ENCODE measurements at regions not wholly inside any gene's neighbourhood (a gene's known extent, or its start where the extent isn't known, plus 50 kb on each side); places are given as distances from the start of the nearest gene placed in this dataset.
A peak's percentile ranks its signal among the peaks of the same experiment; 100 is the strongest.

DNA sequence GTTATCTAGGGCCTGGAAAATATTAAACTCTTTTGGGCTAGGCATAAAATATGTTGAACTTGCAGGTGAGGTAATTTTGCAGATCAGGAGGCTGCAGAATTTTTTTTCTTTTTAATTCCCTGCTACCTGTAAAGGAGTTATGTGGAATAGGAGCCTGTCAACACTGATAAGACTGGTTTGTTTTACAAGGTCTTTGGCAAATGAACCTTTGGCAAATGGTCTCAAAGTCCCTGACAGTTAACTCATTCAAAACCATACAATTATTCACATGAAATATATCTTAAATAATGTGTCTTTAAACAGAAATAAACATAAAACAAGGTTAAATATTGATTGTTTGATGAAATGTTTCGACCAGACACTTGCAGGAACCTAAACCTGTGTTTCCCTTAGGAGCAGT, 340.2 kb downstream of the GASK1B start:
- no peaks in the 10 kb centered on the region for H3K27me3 ChIP-seq
- TF ChIP-seq CTCF (IDR thresholded peaks at IDR 0.05) (no peak), POLR2AphosphoS5 (IDR thresholded peaks at IDR 0.05) (no peak)
- no peaks in the 10 kb centered on the region for H3K36me3 ChIP-seq
- intact Hi-C loops (cut with DNase I; ENCODE audit: low total_unique reads): no loop called here
- H3K4me1 ChIP-seq: no peaks in the 10 kb centered on the region
- no peak overlapping the region for H3K4me3 ChIP-seq
- no peak for DNase-seq (ENCODE audit: low spot score in 2 of 2)
- no peaks in the 10 kb centered on the region for H3K9me3 ChIP-seq
- H3K27ac ChIP-seq: no peak overlapping the region

DNA sequence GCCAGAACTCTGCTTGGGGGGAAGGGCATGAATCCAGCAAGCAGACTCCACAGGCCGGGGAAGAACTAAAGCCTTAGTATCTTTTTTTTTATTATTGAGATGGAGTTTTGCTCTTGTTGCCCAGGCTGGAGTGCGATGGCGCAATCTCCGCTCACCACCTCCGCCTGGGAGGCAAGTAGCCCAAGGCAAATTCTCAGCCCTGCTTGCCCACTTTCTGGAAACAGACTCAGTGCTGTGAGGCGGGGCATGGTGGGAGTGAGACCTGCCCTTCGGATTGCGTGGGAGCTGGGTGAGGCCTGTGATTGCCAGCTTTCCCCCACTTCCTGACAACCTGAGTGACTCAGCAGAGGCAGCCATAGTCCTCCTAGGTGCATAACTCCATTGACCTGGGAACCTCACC, 348.8 kb downstream of the GASK1B start:
- Histone ChIP-seq H3K27me3 (no peaks in the 10 kb centered on the region), H3K9me3 (peaks cover 0 to 9% of the 10 kb centered on the region in 2 donors), H3K27ac (peak overlapping the region; percentile 75 to 83), H3K4me1 (no peaks in the 10 kb centered on the region), H3K36me3 (no peaks in the 10 kb centered on the region), H3K4me3 (peak overlapping the region in 2 of 3 donors; percentile 27 to 39)
- intact Hi-C loops (cut with DNase I; ENCODE audit: low total_unique reads): no loop called here
- DNase-seq (ENCODE audit: low spot score in 2 of 2): peak in 1 of 2 donors; percentile 77
- TF ChIP-seq POLR2A (IDR thresholded peaks at IDR 0.05) (no peak), CTCF (IDR thresholded peaks at IDR 0.05) (no peak), POLR2AphosphoS5 (IDR thresholded peaks at IDR 0.05) (no peak)

DNA sequence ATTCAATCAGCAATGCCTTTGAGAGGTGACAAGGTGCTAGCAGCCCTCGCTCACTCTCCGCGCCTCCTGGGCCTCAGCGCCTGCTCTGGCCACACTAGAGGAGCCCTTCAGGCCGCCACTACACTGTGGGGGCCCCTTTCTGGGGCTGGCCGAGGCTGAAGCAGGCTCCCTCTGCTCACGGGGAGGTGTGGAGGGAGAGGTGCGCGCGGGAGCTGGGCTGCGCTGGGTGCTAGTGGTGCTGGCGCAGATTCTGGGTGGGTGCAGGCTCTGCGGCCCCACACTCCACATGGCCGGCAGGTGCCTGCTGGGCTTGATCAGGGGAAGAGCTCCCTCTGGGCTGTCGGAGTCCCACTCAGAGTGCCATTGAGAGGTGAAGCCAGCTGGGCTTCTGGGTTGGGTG, 351.0 kb downstream of the GASK1B start:
- no peaks in the 10 kb centered on the region for H3K27me3 ChIP-seq
- H3K36me3 ChIP-seq: no peaks in the 10 kb centered on the region
- intact Hi-C loops (cut with DNase I; ENCODE audit: low total_unique reads): no loop called here
- H3K9me3 ChIP-seq: peaks cover 0 to 9% of the 10 kb centered on the region in 2 donors
- TF ChIP-seq POLR2A (IDR thresholded peaks at IDR 0.05): no peak
- no peak for TF ChIP-seq POLR2AphosphoS5 (IDR thresholded peaks at IDR 0.05)
- no peak for TF ChIP-seq CTCF (IDR thresholded peaks at IDR 0.05)
- H3K4me3 ChIP-seq: no peak overlapping the region
- no peaks in the 10 kb centered on the region for H3K4me1 ChIP-seq
- no peak overlapping the region for H3K27ac ChIP-seq
- no peak for DNase-seq (ENCODE audit: low spot score in 2 of 2)

DNA sequence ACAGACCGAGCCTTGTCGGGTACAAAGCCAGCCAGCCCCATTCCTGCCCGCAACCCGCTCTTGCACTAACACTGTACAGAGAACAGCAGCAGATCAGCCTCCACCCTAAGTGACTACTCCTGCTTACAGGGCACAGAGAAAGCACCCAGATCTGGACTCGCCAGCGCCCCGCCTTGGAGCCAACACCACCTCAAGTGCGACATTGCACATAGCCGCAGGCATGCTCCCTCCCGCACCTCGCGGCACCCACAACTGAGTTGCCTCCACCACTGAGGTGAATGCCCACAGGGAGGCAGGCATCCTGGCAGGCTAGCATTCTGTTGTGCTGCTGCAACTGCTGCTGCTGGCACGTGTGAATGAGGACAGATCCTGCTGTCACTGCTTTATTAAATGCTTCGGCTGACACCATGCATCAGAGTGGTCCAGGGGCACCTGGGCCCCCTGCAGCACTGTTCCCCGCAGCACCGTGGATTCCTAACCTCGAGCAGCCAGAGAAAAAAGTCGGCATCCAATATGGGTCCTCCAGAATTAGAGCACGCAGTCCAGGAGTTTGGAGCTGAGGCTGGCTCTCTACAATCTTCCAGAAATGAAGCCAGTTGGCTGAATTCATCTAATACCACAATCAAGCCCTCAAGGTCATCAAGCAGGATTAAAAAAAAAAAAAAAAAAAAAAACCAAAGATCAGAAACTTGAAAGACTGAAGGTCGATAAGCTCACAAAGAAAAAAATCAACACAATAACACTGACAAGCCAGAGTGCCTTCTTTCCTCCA, 352.9 kb downstream of the GASK1B start:
- Histone ChIP-seq H3K9me3 (peaks cover 0 to 9% of the 10 kb centered on the region in 2 donors), H3K27me3 (no peaks in the 10 kb centered on the region), H3K36me3 (no peaks in the 10 kb centered on the region), H3K4me3 (no peak overlapping the region), H3K4me1 (no peaks in the 10 kb centered on the region), H3K27ac (no peak overlapping the region)
- no peak for DNase-seq (ENCODE audit: low spot score in 2 of 2)
- no peak for TF ChIP-seq POLR2A (IDR thresholded peaks at IDR 0.05)
- no peak for TF ChIP-seq POLR2AphosphoS5 (IDR thresholded peaks at IDR 0.05)
- TF ChIP-seq CTCF (IDR thresholded peaks at IDR 0.05): no peak
- intact Hi-C loops (cut with DNase I; ENCODE audit: low total_unique reads): no loop called here

- TF ChIP-seq CTCF (IDR thresholded peaks at IDR 0.05) (no peak), POLR2AphosphoS5 (IDR thresholded peaks at IDR 0.05) (no peak), POLR2A (IDR thresholded peaks at IDR 0.05) (no peak)
- DNase-seq (ENCODE audit: low spot score in 2 of 2): no peak
- Histone ChIP-seq H3K4me3 (no peak overlapping the region), H3K27me3 (no peaks in the 10 kb centered on the region), H3K4me1 (no peaks in the 10 kb centered on the region), H3K27ac (no peak overlapping the region), H3K9me3 (peaks cover 0 to 9% of the 10 kb centered on the region in 2 donors), H3K36me3 (no peaks in the 10 kb centered on the region)
- intact Hi-C loops (cut with DNase I; ENCODE audit: low total_unique reads): no loop called here
These were observed 353.7 kb downstream of the GASK1B start for GRCh38 chr4:157818946-157819692.
